ENCODE measurements at regions not wholly inside any gene's neighbourhood (a gene's known extent, or its start where the extent isn't known, plus 50 kb on each side); places are given as distances from the start of the nearest gene placed in this dataset.

- DNase-seq: no peak
Measured at GRCh38 chr5:9903801-9904200, 273.6 kb upstream of the TAS2R1 start.

GRCh38 chr5:9898319-9898718 lies 268.2 kb upstream of the TAS2R1 start:
- DNase-seq: no peak

DNA sequence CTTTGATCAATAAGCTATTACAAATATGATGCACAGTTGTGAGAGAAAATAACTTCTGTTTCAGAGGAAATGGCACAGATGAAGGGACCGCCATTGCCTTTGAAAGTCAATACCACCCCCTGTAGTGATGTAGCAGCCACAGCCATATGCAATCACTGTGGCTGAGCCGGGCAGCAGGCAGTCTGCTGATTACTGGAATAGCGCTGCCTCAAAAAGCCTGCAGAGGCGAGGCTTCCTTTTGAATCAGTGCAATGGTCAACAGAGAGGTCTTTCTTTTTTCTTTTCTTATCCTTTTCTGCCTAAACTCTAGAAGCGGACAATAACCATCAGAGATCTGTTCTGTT lies 265.1 kb upstream of the TAS2R1 start:
- no peak for DNase-seq

GRCh38 chr5:9894571-9895301 lies 264.6 kb upstream of the TAS2R1 start:
- DNase-seq: no peak

DNA sequence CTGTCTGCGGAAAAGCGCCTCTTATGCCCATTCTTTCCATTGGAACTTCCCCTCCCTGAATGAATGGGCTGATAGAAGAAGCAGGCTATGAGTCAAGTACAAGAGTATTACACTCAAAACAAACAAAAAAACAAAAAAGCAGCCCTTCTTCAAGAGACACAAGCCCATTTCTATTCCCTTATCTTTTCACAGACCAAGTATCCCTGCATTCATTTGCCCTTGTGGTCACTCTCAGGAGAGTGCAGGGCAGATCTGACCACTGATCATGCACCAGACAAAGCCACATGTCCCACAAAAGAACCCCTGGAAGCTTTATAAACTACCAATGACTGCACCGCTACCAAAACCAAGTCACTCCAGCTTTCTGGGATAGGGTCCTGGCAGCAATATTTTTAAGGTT lies 262.5 kb upstream of the TAS2R1 start:
- no peak for DNase-seq

DNA sequence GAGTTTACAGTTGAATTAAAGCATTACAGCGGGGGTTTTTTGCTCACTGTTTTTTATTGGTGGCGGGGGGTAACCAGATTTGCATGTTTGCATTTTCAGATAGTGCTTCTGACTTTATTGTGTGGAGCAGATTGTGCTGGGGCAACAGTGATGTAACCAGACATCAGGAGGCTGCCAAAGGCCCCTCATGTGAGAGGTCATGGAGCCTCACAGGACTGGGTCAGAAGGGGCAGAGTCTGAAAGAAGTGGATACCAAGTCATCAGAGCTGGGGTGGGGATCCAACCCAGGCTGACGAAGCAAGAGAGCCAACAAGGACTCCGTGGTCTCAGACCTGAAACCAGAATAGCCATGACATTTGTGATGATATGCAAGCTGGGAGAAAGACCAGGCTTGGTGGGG lies 259.4 kb upstream of the TAS2R1 start:
- no peak for DNase-seq

- peak; percentile 16 for DNase-seq
Measured at GRCh38 chr5:9888501-9888901, 258.4 kb upstream of the TAS2R1 start.

GRCh38 chr5:9885164-9885563 lies 255.0 kb upstream of the TAS2R1 start:
- no peak for DNase-seq

DNA sequence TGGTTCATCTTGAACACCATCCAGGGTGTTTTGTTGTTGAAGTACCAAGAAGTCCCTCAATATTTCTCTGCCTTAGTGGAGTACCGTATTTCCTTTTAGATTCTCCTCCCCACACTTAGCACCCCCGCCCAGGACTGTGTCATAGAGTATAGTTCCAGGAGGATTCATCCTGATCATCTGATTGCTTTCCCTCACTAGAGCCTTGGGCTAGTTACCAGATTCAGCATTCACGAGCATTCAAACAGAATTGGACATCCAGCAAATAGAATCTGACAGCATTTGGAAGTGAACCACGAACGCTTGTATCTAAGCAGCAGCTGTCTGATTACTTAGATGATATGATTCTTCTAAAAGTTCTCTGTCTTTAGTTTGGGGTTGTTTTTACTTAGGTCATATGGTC lies 248.1 kb upstream of the TAS2R1 start:
- DNase-seq: no peak

GRCh38 chr5:9877488-9877887 lies 247.3 kb upstream of the TAS2R1 start:
- DNase-seq: no peak

GRCh38 chr5:9876451-9876850 lies 246.3 kb upstream of the TAS2R1 start:
- DNase-seq: no peak

- DNase-seq: no peak
Measured at GRCh38 chr5:9869616-9870288, 239.6 kb upstream of the TAS2R1 start.

- DNase-seq: no peak
Measured at GRCh38 chr5:9865574-9865973, 235.4 kb upstream of the TAS2R1 start.

GRCh38 chr5:9864791-9865190 lies 234.6 kb upstream of the TAS2R1 start:
- DNase-seq: no peak

GRCh38 chr5:9863486-9863885 lies 233.3 kb upstream of the TAS2R1 start:
- no peak for DNase-seq

- no peak for DNase-seq
Measured at GRCh38 chr5:9861666-9862256, 231.6 kb upstream of the TAS2R1 start.

- no peak for DNase-seq
Measured at GRCh38 chr5:9859808-9860207, 229.7 kb upstream of the TAS2R1 start.

GRCh38 chr5:9858043-9858442 lies 227.9 kb upstream of the TAS2R1 start:
- no peak for DNase-seq

GRCh38 chr5:9853309-9853708 lies 223.2 kb upstream of the TAS2R1 start:
- no peak for DNase-seq

GRCh38 chr5:9852671-9853070 lies 222.5 kb upstream of the TAS2R1 start:
- DNase-seq: no peak

DNA sequence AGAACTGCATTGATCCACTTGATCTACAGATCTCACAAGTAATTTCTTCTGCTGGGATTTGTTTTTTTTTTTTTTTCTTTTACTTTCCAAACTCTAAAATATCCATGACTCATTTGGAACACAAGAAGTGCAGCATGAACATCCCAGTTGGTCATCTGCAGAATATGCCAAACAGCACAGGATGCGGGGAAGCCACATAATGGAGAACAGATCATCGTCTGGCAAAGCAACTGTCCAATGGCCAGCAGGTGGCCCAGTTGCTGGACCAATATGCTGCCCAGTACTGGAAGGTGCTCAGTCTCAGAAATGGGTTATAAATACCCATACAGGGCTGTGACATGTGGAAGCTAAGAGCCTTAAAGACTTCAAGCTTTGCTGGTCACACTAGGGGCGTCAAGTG lies 221.3 kb upstream of the TAS2R1 start:
- DNase-seq: peak; percentile 27

- no peak for DNase-seq
Measured at GRCh38 chr5:9850456-9850855, 220.3 kb upstream of the TAS2R1 start.

- DNase-seq: no peak
Measured at GRCh38 chr5:9847631-9848030, 217.5 kb upstream of the TAS2R1 start.

DNA sequence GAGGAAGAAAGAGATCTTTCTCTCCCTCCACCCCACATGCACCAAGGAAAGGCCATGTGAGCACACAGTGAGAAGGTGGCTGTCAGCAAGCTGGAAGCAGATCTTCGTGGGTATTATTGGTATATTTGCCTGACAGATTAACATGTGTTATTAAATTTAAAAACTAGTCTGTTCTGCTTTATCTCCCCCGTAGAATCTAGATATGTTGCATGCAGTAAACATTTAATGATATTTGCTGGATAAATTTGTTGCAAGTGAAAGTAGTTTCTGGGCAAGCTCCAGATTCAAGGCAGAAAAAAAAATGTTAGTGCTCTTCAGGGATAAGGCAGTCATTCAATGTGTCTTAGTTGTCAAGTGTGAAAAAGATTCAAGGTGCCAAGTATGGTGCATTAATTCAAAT lies 215.0 kb upstream of the TAS2R1 start:
- DNase-seq: no peak

Data from GOT3 (cell line).